ENCODE measurements at regions not wholly inside any gene's neighbourhood (a gene's known extent, or its start where the extent isn't known, plus 50 kb on each side); places are given as distances from the start of the nearest gene placed in this dataset.
"Not testable (repeated sequence)": the region's sequence is repeated elsewhere in the genome, so short reads cannot be mapped to it uniquely, and the experiment has no call there.

GRCh38 chr5:154652746-154653417 lies 102.3 kb upstream of the LARP1 start:
- DNase-seq (ENCODE audit: low spot score): peak; percentile 70
- no peaks in the 10 kb centered on the region for H3K36me3 ChIP-seq (ENCODE audit: control insufficient read depth in 4 of 4, insufficient read depth in 3 of 4, low read depth in 1 of 4, low read length in 3 of 4)
- 63% methylated on average over 5 of the region's 5 CpGs for WGBS
- no peak overlapping the region for H3K4me3 ChIP-seq (ENCODE audit: low read depth in 1 of 3, low read length in 3 of 3)
- H3K27ac ChIP-seq (ENCODE audit: low read depth in 1 of 2, low read length in 2 of 2): peak overlapping the region; percentile 43 to 51
- H3K9me3 ChIP-seq (ENCODE audit: control insufficient read depth in 4 of 4, low read length in 3 of 4): no peaks in the 10 kb centered on the region
- H3K27me3 ChIP-seq (ENCODE audit: control insufficient read depth in 4 of 4, insufficient read depth in 4 of 4, low read length in 3 of 4): no peaks in the 10 kb centered on the region
- TF ChIP-seq MAX (IDR thresholded peaks at IDR 0.05) (no peak), FOXA1 (IDR thresholded peaks at IDR 0.05) (no peak), ZBTB33 (IDR thresholded peaks at IDR 0.05) (no peak), RAD21 (IDR thresholded peaks at IDR 0.05) (no peak), CTCF (IDR thresholded peaks at IDR 0.05; ENCODE audit: low read depth, low read length, missing input control) (no peak), JUND (IDR thresholded peaks at IDR 0.05) (no peak), GABPA (IDR thresholded peaks at IDR 0.05 in 1 of 2, conservative IDR thresholded peaks at IDR 0.05 in 1 of 2) (no peak), HNF4A (conservative IDR thresholded peaks at IDR 0.05) (no peak), EGR1 (IDR thresholded peaks at IDR 0.05; ENCODE audit: low read depth in 2 of 2) (no peak), REST (IDR thresholded peaks at IDR 0.05) (no peak), RXRA (IDR thresholded peaks at IDR 0.05) (no peak), HNF4G (IDR thresholded peaks at IDR 0.05) (no peak), SP1 (IDR thresholded peaks at IDR 0.05) (no peak), TAF1 (conservative IDR thresholded peaks at IDR 0.05) (no peak), YY1 (IDR thresholded peaks at IDR 0.05) (no peak), NR2F2 (IDR thresholded peaks at IDR 0.05) (no peak), FOXA2 (IDR thresholded peaks at IDR 0.05) (no peak)
- no peak overlapping the region for H3K9ac ChIP-seq (ENCODE audit: low read depth in 1 of 2, low read length in 2 of 2)
- H3K4me1 ChIP-seq (ENCODE audit: control insufficient read depth in 4 of 4, insufficient read depth in 4 of 4, low read length in 3 of 4): peaks cover 12 to 41% (median 35%) of the 10 kb centered on the region in 4 donors

GRCh38 chr5:154651795-154652194 lies 103.4 kb upstream of the LARP1 start:
- not testable (repeated sequence) for H3K27me3 ChIP-seq (ENCODE audit: control insufficient read depth in 4 of 4, insufficient read depth in 4 of 4, low read length in 3 of 4); H3K36me3 ChIP-seq (ENCODE audit: control insufficient read depth in 4 of 4, insufficient read depth in 3 of 4, low read depth in 1 of 4, low read length in 3 of 4); H3K27ac ChIP-seq (ENCODE audit: low read depth in 1 of 2, low read length in 2 of 2); H3K9ac ChIP-seq (ENCODE audit: low read depth in 1 of 2, low read length in 2 of 2); H3K9me3 ChIP-seq (ENCODE audit: control insufficient read depth in 4 of 4, low read length in 3 of 4); H3K4me3 ChIP-seq (ENCODE audit: low read depth in 1 of 3, low read length in 3 of 3); DNase-seq (ENCODE audit: low spot score)
- WGBS: 94% methylated on average over 5 of the region's 5 CpGs
- peaks cover 17 to 52% (median 44%) of the 10 kb centered on the region in 4 donors for H3K4me1 ChIP-seq (ENCODE audit: control insufficient read depth in 4 of 4, insufficient read depth in 4 of 4, low read length in 3 of 4)

Data from liver (tissue), 8 donors.